ENCODE measurements at regions not wholly inside any gene's neighbourhood (a gene's known extent, or its start where the extent isn't known, plus 50 kb on each side); places are given as distances from the start of the nearest gene placed in this dataset.

- no peak for DNase-seq (ENCODE audit: low spot score)
- no peak overlapping the region for H3K4me2 ChIP-seq (ENCODE audit: low read length)
- POLR2A ChIA-PET: no interaction called here
- intact Hi-C loops (cut with micrococcal nuclease; ENCODE audit: unreplicated experiment): no loop called here
- no TSS peak for BruUV-seq (replicated peaks)
- H3K9me2 ChIP-seq (ENCODE audit: insufficient read depth, low read length): no peaks in the 10 kb centered on the region
- H3K79me2 ChIP-seq (ENCODE audit: insufficient read depth, low read depth, low read length): no peaks in the 10 kb centered on the region
- TF ChIP-seq EZH2phosphoT487 (IDR thresholded peaks at IDR 0.05; ENCODE audit: borderline replicate concordance, low read depth, low read length) (no peak), CTCF (conservative IDR thresholded peaks at IDR 0.05; ENCODE audit: low read length) (no peak)
- H3K9me3 ChIP-seq (ENCODE audit: low read length): no peaks in the 10 kb centered on the region
- CTCF ChIA-PET (ENCODE audit: unreplicated experiment): no interaction called here
- H3K4me3 ChIP-seq (ENCODE audit: low read depth, low read length, poor library complexity, severe bottlenecking): no peak overlapping the region
- H2AFZ ChIP-seq (ENCODE audit: low read length): no peak overlapping the region
- H4K20me1 ChIP-seq (ENCODE audit: insufficient read depth, low read length): no peaks in the 10 kb centered on the region
- no peaks in the 10 kb centered on the region for H3K4me1 ChIP-seq (ENCODE audit: insufficient read depth, low read length, poor library complexity, severe bottlenecking)
- no peak overlapping the region for H3K27ac ChIP-seq (ENCODE audit: low read depth, low read length, poor library complexity, severe bottlenecking)
- H3K36me3 ChIP-seq (ENCODE audit: insufficient read depth, low read length): no peaks in the 10 kb centered on the region
Observed at GRCh38 chr13:44293374-44293773, 80.2 kb upstream of the SERP2 start.

DNA sequence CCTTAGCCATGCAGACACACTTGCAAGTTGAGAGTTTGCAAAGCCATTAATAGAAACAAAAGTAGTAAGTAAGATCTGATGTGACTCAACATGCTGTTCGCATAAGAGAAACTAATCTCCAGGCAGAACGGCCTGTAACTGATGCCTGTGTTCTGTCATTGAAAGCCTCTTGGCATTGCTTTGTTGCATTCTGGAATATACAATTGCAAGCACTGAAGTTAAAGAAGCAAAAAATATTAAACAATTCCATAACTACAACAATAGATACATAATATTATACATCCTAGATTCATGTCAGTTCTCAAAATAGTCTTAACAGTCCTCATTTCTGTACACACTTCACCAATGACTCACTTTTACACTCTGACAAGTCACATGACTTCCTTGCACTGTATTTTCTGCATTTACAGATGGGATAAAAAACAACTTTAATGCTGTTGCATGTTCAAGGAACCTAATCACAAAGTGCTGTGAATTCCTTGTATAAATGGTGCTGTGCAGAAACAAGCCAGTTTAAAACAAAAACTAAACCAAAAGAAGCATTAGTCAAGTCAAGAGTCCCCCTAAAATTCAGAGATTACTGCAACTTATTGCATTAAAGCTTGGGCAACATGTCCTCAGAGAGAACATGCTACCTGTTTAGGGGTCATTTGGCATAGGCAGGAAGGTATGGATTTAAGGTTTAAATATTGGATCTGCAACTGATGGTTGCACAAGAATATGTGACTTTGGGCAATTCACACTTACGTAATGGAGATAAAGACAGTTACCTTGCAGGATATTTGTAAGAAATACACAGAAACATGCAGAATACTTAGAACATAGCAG lies 79.5 kb upstream of the SERP2 start:
- no peak overlapping the region for H3K4me2 ChIP-seq (ENCODE audit: low read length)
- TF ChIP-seq EZH2phosphoT487 (IDR thresholded peaks at IDR 0.05; ENCODE audit: borderline replicate concordance, low read depth, low read length) (no peak), CTCF (conservative IDR thresholded peaks at IDR 0.05; ENCODE audit: low read length) (no peak)
- no peak overlapping the region for H2AFZ ChIP-seq (ENCODE audit: low read length)
- no peaks in the 10 kb centered on the region for H3K4me1 ChIP-seq (ENCODE audit: insufficient read depth, low read length, poor library complexity, severe bottlenecking)
- ChIA-PET CTCF (ENCODE audit: unreplicated experiment) (no interaction called here), POLR2A (no interaction called here)
- H4K20me1 ChIP-seq (ENCODE audit: insufficient read depth, low read length): no peaks in the 10 kb centered on the region
- no peaks in the 10 kb centered on the region for H3K79me2 ChIP-seq (ENCODE audit: insufficient read depth, low read depth, low read length)
- no peak for DNase-seq (ENCODE audit: low spot score)
- H3K9me2 ChIP-seq (ENCODE audit: insufficient read depth, low read length): no peaks in the 10 kb centered on the region
- no peaks in the 10 kb centered on the region for H3K36me3 ChIP-seq (ENCODE audit: insufficient read depth, low read length)
- no TSS peak for BruUV-seq (replicated peaks)
- no peaks in the 10 kb centered on the region for H3K9me3 ChIP-seq (ENCODE audit: low read length)
- intact Hi-C loops (cut with micrococcal nuclease; ENCODE audit: unreplicated experiment): no loop called here
- no peak overlapping the region for H3K4me3 ChIP-seq (ENCODE audit: low read depth, low read length, poor library complexity, severe bottlenecking)
- H3K27ac ChIP-seq (ENCODE audit: low read depth, low read length, poor library complexity, severe bottlenecking): no peak overlapping the region

GRCh38 chr13:44294876-44295275 lies 78.7 kb upstream of the SERP2 start:
- no peaks in the 10 kb centered on the region for H3K79me2 ChIP-seq (ENCODE audit: insufficient read depth, low read depth, low read length)
- no peak overlapping the region for H2AFZ ChIP-seq (ENCODE audit: low read length)
- ChIA-PET POLR2A (interaction anchor here (1.5 kb wide), 1 partner anchor 20 kb away, joined by 3 read pairs; no protein-coding TSS in a partner anchor), CTCF (ENCODE audit: unreplicated experiment) (no interaction called here)
- DNase-seq (ENCODE audit: low spot score): no peak
- no TSS peak for BruUV-seq (replicated peaks)
- no peaks in the 10 kb centered on the region for H3K9me3 ChIP-seq (ENCODE audit: low read length)
- no peak for TF ChIP-seq EZH2phosphoT487 (IDR thresholded peaks at IDR 0.05; ENCODE audit: borderline replicate concordance, low read depth, low read length)
- no peak for TF ChIP-seq CTCF (conservative IDR thresholded peaks at IDR 0.05; ENCODE audit: low read length)
- H3K4me2 ChIP-seq (ENCODE audit: low read length): no peak overlapping the region
- H4K20me1 ChIP-seq (ENCODE audit: insufficient read depth, low read length): no peaks in the 10 kb centered on the region
- no peak overlapping the region for H3K4me3 ChIP-seq (ENCODE audit: low read depth, low read length, poor library complexity, severe bottlenecking)
- H3K36me3 ChIP-seq (ENCODE audit: insufficient read depth, low read length): no peaks in the 10 kb centered on the region
- no peaks in the 10 kb centered on the region for H3K4me1 ChIP-seq (ENCODE audit: insufficient read depth, low read length, poor library complexity, severe bottlenecking)
- intact Hi-C loops (cut with micrococcal nuclease; ENCODE audit: unreplicated experiment): no loop called here
- no peaks in the 10 kb centered on the region for H3K9me2 ChIP-seq (ENCODE audit: insufficient read depth, low read length)
- no peak overlapping the region for H3K27ac ChIP-seq (ENCODE audit: low read depth, low read length, poor library complexity, severe bottlenecking)

Data from OCI-LY7 (cell line).